ENCODE measurements at regions not wholly inside any gene's neighbourhood (a gene's known extent, or its start where the extent isn't known, plus 50 kb on each side); places are given as distances from the start of the nearest gene placed in this dataset.

DNA sequence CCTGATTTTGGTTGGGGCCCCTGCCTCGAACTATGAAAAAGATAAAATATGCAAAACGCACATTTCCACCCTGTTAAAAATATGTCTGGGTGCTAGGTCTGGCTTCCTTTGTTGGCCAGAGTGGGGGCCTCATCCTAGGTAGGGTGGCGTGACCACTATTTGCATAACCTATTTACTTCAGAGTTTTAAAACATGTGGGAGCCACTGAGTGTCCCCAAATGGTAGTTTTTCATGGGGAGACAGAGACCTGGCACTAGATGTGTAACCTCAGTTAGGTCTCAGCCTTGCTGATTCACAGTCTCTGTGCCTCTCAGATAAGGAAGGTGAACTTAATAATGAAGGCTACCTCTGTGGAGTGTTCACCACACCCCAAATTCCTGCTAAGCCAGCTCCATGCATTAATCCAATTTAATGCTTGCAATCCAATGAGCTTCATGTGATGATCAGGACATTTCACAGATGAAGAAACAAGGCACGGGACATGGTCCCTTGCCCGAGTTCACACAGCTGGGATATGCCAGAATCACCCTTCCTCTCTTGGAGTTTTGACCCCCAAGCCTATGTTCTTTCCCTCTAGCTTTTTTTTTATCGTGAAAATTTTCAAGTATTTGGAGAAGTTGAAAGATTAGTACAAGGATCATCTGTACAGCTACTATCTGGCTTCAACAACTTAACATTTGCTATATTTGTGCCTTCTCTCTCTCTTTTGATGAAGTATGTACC lies 103.4 kb downstream of the IRF8 start:
- 0 out of 2 replicates have a peak overlapping the region, but pooled peaks have one; percentile 13 for H2AFZ ChIP-seq (ENCODE audit: low read length)
- no peaks in the 10 kb centered on the region for H3K36me3 ChIP-seq (ENCODE audit: insufficient read depth, low read length)
- no peaks in the 10 kb centered on the region for H3K9me3 ChIP-seq (ENCODE audit: low read length)
- peak overlapping the region; percentile 41 for H3K4me2 ChIP-seq (ENCODE audit: low read depth, low read length, poor library complexity, severe bottlenecking)
- H3K4me3 ChIP-seq (ENCODE audit: low read length), result peak overlapping the region; percentile 18; the same call in 1 of the 2 replicates
- DNase-seq, result no peak
- H3K9me2 ChIP-seq (replicated peaks; ENCODE audit: insufficient read depth, low read length), result no peaks in the 10 kb centered on the region
- H4K20me1 ChIP-seq (ENCODE audit: insufficient read depth, low read depth, low read length), result no peaks in the 10 kb centered on the region
- no peaks in the 10 kb centered on the region for H3K79me2 ChIP-seq (ENCODE audit: low read length)
- peaks cover 16% of the 10 kb centered on the region for H3K4me1 ChIP-seq (ENCODE audit: low read length)
- H3K9ac ChIP-seq (ENCODE audit: low read length), result no peak overlapping the region
- no peaks in the 10 kb centered on the region; the same call in 1 of the 2 replicates for H3K27me3 ChIP-seq (ENCODE audit: low read length)
- no peak overlapping the region for H3K27ac ChIP-seq (ENCODE audit: low read length)

DNA sequence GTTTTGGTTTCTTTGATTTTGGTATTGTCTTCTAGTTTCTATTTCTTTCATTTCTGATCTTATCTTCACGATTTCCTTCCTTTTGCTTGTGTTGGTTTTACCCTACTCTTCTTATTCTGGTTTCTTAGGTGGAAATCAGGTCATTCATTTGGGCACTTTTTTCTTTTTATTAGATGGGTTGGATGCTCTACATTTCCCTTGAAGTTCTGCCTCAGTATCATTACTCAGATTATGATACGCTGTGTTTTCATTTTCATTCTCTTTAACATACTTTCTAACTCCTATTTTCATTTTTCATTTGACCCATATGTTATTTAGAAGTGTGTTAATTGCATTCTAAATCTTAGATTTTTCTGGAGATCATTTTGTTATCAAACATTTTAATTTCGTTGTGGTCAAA lies 108.6 kb downstream of the IRF8 start:
- no peaks in the 10 kb centered on the region; the same call in 1 of the 2 replicates for H3K27me3 ChIP-seq (ENCODE audit: low read length)
- H3K79me2 ChIP-seq (ENCODE audit: low read length), result no peaks in the 10 kb centered on the region
- H3K9me2 ChIP-seq (replicated peaks; ENCODE audit: insufficient read depth, low read length), result no peaks in the 10 kb centered on the region
- no peaks in the 10 kb centered on the region for H3K36me3 ChIP-seq (ENCODE audit: insufficient read depth, low read length)
- H3K9ac ChIP-seq (ENCODE audit: low read length), result no peak overlapping the region
- H3K4me3 ChIP-seq (ENCODE audit: low read length), result no peak overlapping the region
- peaks cover 33% of the 10 kb centered on the region for H3K4me1 ChIP-seq (ENCODE audit: low read length)
- H3K27ac ChIP-seq (ENCODE audit: low read length), result no peak overlapping the region
- no peak for DNase-seq
- H4K20me1 ChIP-seq (ENCODE audit: insufficient read depth, low read depth, low read length), result no peaks in the 10 kb centered on the region
- no peak overlapping the region for H2AFZ ChIP-seq (ENCODE audit: low read length)
- no peaks in the 10 kb centered on the region for H3K9me3 ChIP-seq (ENCODE audit: low read length)
- H3K4me2 ChIP-seq (ENCODE audit: low read depth, low read length, poor library complexity, severe bottlenecking), result no peak overlapping the region

DNA sequence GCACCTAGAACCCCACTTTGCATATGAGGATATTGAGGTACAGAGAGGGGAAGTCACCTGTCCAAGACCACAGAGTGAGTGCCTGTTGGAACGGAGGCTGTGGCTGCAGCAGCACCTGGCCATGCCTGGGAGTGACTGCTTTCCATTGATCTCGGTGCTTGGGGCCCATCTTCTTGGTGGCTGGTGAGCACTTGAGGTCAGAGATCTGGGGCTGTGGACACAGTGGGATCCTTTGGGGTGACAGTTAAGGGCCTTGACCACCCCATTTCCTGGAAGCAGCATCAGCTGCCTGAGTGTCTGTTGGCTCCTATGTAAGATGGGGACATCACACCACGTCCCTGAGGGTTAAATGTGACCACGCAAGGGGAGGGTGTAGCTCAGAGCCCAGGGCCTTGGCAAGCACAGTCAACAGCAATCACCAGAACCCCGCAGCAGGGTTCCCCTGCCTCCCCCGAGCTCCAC lies 111.7 kb downstream of the IRF8 start:
- H3K9ac ChIP-seq (ENCODE audit: low read length), result peak overlapping the region; percentile 45
- H3K9me2 ChIP-seq (replicated peaks; ENCODE audit: insufficient read depth, low read length), result no peaks in the 10 kb centered on the region
- no peaks in the 10 kb centered on the region for H3K79me2 ChIP-seq (ENCODE audit: low read length)
- peaks cover 27% of the 10 kb centered on the region for H3K4me1 ChIP-seq (ENCODE audit: low read length)
- no peaks in the 10 kb centered on the region for H3K9me3 ChIP-seq (ENCODE audit: low read length)
- no peak for DNase-seq
- H3K27ac ChIP-seq (ENCODE audit: low read length), result no peak overlapping the region
- H4K20me1 ChIP-seq (ENCODE audit: insufficient read depth, low read depth, low read length), result no peaks in the 10 kb centered on the region
- H3K4me3 ChIP-seq (ENCODE audit: low read length), result no peak overlapping the region
- H3K27me3 ChIP-seq (ENCODE audit: low read length), result no peaks in the 10 kb centered on the region; the same call in none of the 2 replicates
- no peaks in the 10 kb centered on the region for H3K36me3 ChIP-seq (ENCODE audit: insufficient read depth, low read length)
- H2AFZ ChIP-seq (ENCODE audit: low read length), result no peak overlapping the region
- H3K4me2 ChIP-seq (ENCODE audit: low read depth, low read length, poor library complexity, severe bottlenecking), result peak overlapping the region; percentile 31

DNA sequence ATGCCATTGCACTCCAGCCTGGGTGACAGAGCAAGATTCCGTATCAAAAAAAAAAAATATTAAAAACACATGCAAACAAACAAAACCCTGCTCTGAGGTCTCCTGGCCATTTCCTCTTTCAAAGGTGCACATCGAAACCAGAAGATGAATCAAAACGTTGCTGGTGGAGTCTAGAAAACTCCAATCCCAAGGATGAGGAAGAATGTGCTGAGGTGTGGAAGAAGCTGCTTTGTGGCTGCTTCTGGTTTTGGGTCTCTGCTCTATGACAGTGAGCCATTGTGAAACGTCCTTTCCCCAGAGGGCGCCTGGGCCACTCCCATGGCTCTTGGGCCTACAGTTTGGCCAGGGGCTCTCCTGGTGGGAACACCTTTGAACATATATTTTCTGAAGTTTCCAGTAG lies 112.6 kb downstream of the IRF8 start:
- Histone ChIP-seq H3K4me1 (ENCODE audit: low read length) (peaks cover 27% of the 10 kb centered on the region), H3K36me3 (ENCODE audit: insufficient read depth, low read length) (no peaks in the 10 kb centered on the region), H3K4me3 (ENCODE audit: low read length) (no peak overlapping the region), H3K27me3 (ENCODE audit: low read length) (no peaks in the 10 kb centered on the region; the same call in none of the 2 replicates), H3K4me2 (ENCODE audit: low read depth, low read length, poor library complexity, severe bottlenecking) (peak overlapping the region; percentile 31), H3K9ac (ENCODE audit: low read length) (no peak overlapping the region), H3K9me3 (ENCODE audit: low read length) (no peaks in the 10 kb centered on the region), H3K27ac (ENCODE audit: low read length) (no peak overlapping the region), H3K9me2 (replicated peaks; ENCODE audit: insufficient read depth, low read length) (no peaks in the 10 kb centered on the region), H2AFZ (ENCODE audit: low read length) (no peak overlapping the region), H4K20me1 (ENCODE audit: insufficient read depth, low read depth, low read length) (no peaks in the 10 kb centered on the region), H3K79me2 (ENCODE audit: low read length) (no peaks in the 10 kb centered on the region)
- peak; percentile 69 for DNase-seq

DNA sequence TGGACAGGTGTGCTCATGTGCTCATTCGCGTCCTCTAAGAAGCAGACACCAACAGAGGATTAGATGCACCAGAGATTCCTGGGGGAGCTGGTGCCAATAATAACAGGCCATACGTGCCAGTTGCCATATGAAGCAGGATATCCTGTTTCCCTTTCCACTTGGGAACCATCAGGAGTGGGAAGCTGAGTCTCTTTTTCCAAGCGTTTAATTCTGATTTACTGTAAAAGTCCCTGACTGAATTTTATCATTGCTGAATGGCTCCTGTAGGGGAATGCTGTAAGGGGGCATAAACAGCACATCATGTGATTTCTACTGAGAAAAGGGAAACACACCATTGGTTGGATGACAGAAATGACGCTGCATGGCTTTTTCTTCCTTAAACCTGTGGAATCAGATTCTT lies 113.3 kb downstream of the IRF8 start:
- Histone ChIP-seq H3K4me2 (ENCODE audit: low read depth, low read length, poor library complexity, severe bottlenecking) (no peak overlapping the region), H4K20me1 (ENCODE audit: insufficient read depth, low read depth, low read length) (no peaks in the 10 kb centered on the region), H3K9me3 (ENCODE audit: low read length) (no peaks in the 10 kb centered on the region), H3K9me2 (replicated peaks; ENCODE audit: insufficient read depth, low read length) (no peaks in the 10 kb centered on the region), H3K27me3 (ENCODE audit: low read length) (no peaks in the 10 kb centered on the region; the same call in none of the 2 replicates), H3K79me2 (ENCODE audit: low read length) (no peaks in the 10 kb centered on the region), H2AFZ (ENCODE audit: low read length) (no peak overlapping the region), H3K27ac (ENCODE audit: low read length) (no peak overlapping the region), H3K4me3 (ENCODE audit: low read length) (no peak overlapping the region), H3K4me1 (ENCODE audit: low read length) (peaks cover 27% of the 10 kb centered on the region), H3K36me3 (ENCODE audit: insufficient read depth, low read length) (no peaks in the 10 kb centered on the region), H3K9ac (ENCODE audit: low read length) (no peak overlapping the region)
- DNase-seq, result no peak

DNA sequence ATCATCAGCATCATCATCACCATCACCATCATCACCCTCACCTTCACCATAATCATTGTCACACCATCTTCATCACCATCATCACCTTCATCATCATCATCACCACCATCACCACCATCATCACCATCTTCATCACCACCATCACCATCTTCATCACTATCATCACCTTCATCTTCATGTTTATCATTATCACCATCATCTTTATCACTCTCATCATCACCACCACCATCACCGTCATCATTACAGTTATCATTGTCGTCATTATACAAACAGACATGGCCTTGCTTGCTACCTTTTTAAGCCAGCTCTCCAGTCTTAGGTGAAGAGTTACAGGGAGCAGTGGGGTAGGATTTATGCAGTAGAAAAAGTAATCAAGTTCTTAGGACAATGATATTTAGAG lies 114.9 kb downstream of the IRF8 start:
- Histone ChIP-seq H3K9me2 (replicated peaks; ENCODE audit: insufficient read depth, low read length) (no peaks in the 10 kb centered on the region), H3K27ac (ENCODE audit: low read length) (no peak overlapping the region)

DNA sequence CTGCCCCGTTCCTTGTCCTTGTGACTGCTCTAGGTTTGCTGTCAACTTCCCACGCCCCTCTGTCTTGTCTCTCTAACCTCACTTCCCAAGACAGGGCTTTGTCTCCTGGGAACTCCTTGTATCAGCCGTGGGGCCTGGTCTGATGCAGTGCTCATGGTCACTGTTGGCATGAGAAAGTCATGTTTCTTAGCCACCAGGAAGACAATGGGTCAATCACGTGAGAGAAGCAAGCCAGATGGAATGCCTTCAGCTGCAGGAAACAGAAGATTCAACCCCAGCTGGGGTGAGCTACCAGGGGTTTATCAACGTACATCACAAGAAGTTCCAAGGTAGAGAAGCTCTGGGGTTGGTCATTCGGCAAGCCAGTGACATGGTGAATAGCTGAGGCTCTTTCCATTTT lies 116.6 kb downstream of the IRF8 start:
- Histone ChIP-seq H3K79me2 (ENCODE audit: low read length) (no peaks in the 10 kb centered on the region), H3K4me3 (ENCODE audit: low read length) (no peak overlapping the region), H3K27ac (ENCODE audit: low read length) (no peak overlapping the region), H3K4me2 (ENCODE audit: low read depth, low read length, poor library complexity, severe bottlenecking) (no peak overlapping the region), H3K9me3 (ENCODE audit: low read length) (no peaks in the 10 kb centered on the region), H3K27me3 (ENCODE audit: low read length) (no peaks in the 10 kb centered on the region; the same call in 1 of the 2 replicates), H3K9me2 (replicated peaks; ENCODE audit: insufficient read depth, low read length) (no peaks in the 10 kb centered on the region), H3K36me3 (ENCODE audit: insufficient read depth, low read length) (no peaks in the 10 kb centered on the region), H3K4me1 (ENCODE audit: low read length) (peaks cover 19% of the 10 kb centered on the region), H4K20me1 (ENCODE audit: insufficient read depth, low read depth, low read length) (no peaks in the 10 kb centered on the region), H3K9ac (ENCODE audit: low read length) (no peak overlapping the region), H2AFZ (ENCODE audit: low read length) (no peak overlapping the region)
- no peak for DNase-seq

More for the DNA sequence above, 114.9 kb downstream of the IRF8 start:
- no peak for DNase-seq
- Histone ChIP-seq H3K4me3 (ENCODE audit: low read length) (no peak overlapping the region), H3K4me2 (ENCODE audit: low read depth, low read length, poor library complexity, severe bottlenecking) (no peak overlapping the region), H3K79me2 (ENCODE audit: low read length) (no peaks in the 10 kb centered on the region), H3K9me3 (ENCODE audit: low read length) (no peaks in the 10 kb centered on the region), H3K4me1 (ENCODE audit: low read length) (peaks cover 23% of the 10 kb centered on the region), H3K27me3 (ENCODE audit: low read length) (no peaks in the 10 kb centered on the region; the same call in 1 of the 2 replicates), H3K9ac (ENCODE audit: low read length) (no peak overlapping the region), H3K36me3 (ENCODE audit: insufficient read depth, low read length) (no peaks in the 10 kb centered on the region), H2AFZ (ENCODE audit: low read length) (no peak overlapping the region), H4K20me1 (ENCODE audit: insufficient read depth, low read depth, low read length) (no peaks in the 10 kb centered on the region)

DNA sequence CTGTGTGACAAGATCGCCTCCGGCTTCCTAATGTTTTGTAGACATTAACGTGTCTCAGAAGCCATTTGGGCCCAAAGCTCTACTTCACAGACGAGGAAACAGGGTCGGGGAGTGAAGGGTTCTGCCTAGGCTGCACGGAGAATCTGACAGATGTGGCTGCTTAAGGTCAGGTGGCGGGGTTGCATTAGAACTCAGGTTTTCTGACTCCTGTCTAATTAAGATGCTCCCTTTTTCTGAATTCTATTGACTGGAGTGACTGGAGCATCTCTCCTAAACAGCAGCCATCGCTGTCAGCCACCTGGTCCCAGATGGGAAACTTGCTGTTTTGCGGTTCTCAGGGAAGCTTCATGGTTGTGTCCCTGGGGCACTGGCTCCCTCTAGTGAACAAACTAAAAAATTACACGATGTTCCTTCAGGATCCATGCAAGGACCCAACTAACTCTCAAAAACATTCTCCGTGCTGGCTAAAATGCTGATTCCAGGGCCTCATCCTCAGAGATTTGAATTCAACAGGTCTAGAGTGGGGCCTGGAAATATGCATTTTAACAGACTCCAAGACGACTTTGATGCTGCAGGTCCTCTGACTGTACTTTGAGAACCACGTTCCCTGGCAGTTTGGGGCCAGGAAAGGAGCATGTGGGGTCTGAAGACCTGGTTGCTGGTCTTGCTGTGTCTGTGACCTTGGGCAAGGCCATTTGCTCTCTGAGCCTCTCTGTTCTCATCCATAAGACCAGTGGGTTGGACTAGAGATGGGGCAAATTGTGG lies 117.4 kb downstream of the IRF8 start:
- Histone ChIP-seq H3K4me1 (ENCODE audit: low read length) (peaks cover 12% of the 10 kb centered on the region), H3K4me3 (ENCODE audit: low read length) (no peak overlapping the region)
- peak; percentile 81 for DNase-seq

More for the DNA sequence above, 117.4 kb downstream of the IRF8 start:
- H3K27me3 ChIP-seq (ENCODE audit: low read length), result no peaks in the 10 kb centered on the region; the same call in 1 of the 2 replicates
- no peaks in the 10 kb centered on the region for H4K20me1 ChIP-seq (ENCODE audit: insufficient read depth, low read depth, low read length)
- no peaks in the 10 kb centered on the region for H3K9me3 ChIP-seq (ENCODE audit: low read length)
- no peak overlapping the region for H3K9ac ChIP-seq (ENCODE audit: low read length)
- no peak overlapping the region for H3K4me2 ChIP-seq (ENCODE audit: low read depth, low read length, poor library complexity, severe bottlenecking)
- H2AFZ ChIP-seq (ENCODE audit: low read length), result no peak overlapping the region
- H3K36me3 ChIP-seq (ENCODE audit: insufficient read depth, low read length), result no peaks in the 10 kb centered on the region
- H3K27ac ChIP-seq (ENCODE audit: low read length), result no peak overlapping the region
- no peaks in the 10 kb centered on the region for H3K79me2 ChIP-seq (ENCODE audit: low read length)
- no peaks in the 10 kb centered on the region for H3K9me2 ChIP-seq (replicated peaks; ENCODE audit: insufficient read depth, low read length)
